Liver (tissue), 8 donors: ENCODE measurements at regions not wholly inside any gene's neighbourhood (a gene's known extent, or its start where the extent isn't known, plus 50 kb on each side); places are given as distances from the start of the nearest gene placed in this dataset.

ENCODE experiments used
- DNase-seq: peaks from one replicate; pipeline ENCODE4 v3.0.0-alpha.2; 2017; ENCODE audit warnings: low spot score
- H3K27ac ChIP-seq, 2 donors: one replicate each; pipeline ENCODE4 v1.7.0; 2013; ENCODE audit warnings: inconsistent platforms in 2 of 2, low read length in 2 of 2, control low read depth in 1 of 2, low read depth in 1 of 2, mild to moderate bottlenecking in 1 of 2
- H3K27me3 ChIP-seq, 4 donors: one replicate each; pipeline versions ENCODE4 v1.6.1 to v1.7.0; 2013; ENCODE audit warnings: low read length in 3 of 4, inconsistent platforms in 1 of 4, mild to moderate bottlenecking in 1 of 4, moderate library complexity in 1 of 4; ENCODE audit not compliant: control insufficient read depth in 4 of 4, insufficient read depth in 4 of 4
- H3K36me3 ChIP-seq, 4 donors: one replicate each; pipeline versions ENCODE4 v1.6.1 to v1.7.0; 2013; ENCODE audit warnings: low read length in 3 of 4, mild to moderate bottlenecking in 3 of 4, low read depth in 1 of 4, moderate library complexity in 1 of 4; ENCODE audit not compliant: control insufficient read depth in 4 of 4, insufficient read depth in 3 of 4
- H3K4me1 ChIP-seq, 4 donors: one replicate each; pipeline versions ENCODE4 v1.6.1 to v1.7.0; 2013; ENCODE audit warnings: low read length in 3 of 4, mild to moderate bottlenecking in 3 of 4, moderate library complexity in 1 of 4; ENCODE audit not compliant: control insufficient read depth in 4 of 4, insufficient read depth in 4 of 4
- H3K4me3 ChIP-seq, 3 donors: one replicate each; pipeline versions ENCODE4 v1.6.1 to v1.7.0; 2013; ENCODE audit warnings: low read length in 3 of 3, control low read depth in 1 of 3, low read depth in 1 of 3, mild to moderate bottlenecking in 1 of 3
- H3K9ac ChIP-seq, 2 donors: one replicate each; pipeline ENCODE4 v1.7.0; 2013; ENCODE audit warnings: low read length in 2 of 2, mild to moderate bottlenecking in 2 of 2, moderate library complexity in 2 of 2, control low read depth in 1 of 2, low read depth in 1 of 2
- H3K9me3 ChIP-seq, 4 donors: one replicate each; pipeline versions ENCODE4 v1.6.1 to v1.7.0; 2013; ENCODE audit warnings: low read length in 3 of 4; ENCODE audit not compliant: control insufficient read depth in 4 of 4
- ATF3 ChIP-seq: IDR thresholded peaks from 2 replicates; pipeline ENCODE4 v1.6.1; 2016; ENCODE audit warnings: antibody characterized with exemption
- CTCF ChIP-seq: fragments of 150-350 bp; IDR thresholded peaks from 2 replicates; pipeline ENCODE4 v1.5.1; 2017; ENCODE audit warnings: improper control_type of control experiment, low read depth, low read length; ENCODE audit not compliant: missing input control
- EGR1 ChIP-seq, 2 donors: IDR thresholded peaks; 2 replicates each; pipeline ENCODE4 v1.6.1; 2016 to 2018; ENCODE audit warnings: antibody characterized with exemption in 2 of 2, low read depth in 2 of 2
- FOXA1 ChIP-seq: IDR thresholded peaks from 2 replicates; pipeline ENCODE4 v1.6.1; 2016; ENCODE audit warnings: antibody characterized with exemption
- GABPA ChIP-seq, 2 donors: IDR thresholded peaks in 1 of 2; conservative IDR thresholded peaks in 1 of 2; 2 replicates each; pipeline ENCODE4 v1.6.1; 2016; ENCODE audit warnings: antibody characterized with exemption in 2 of 2, mild to moderate bottlenecking in 1 of 2, moderate library complexity in 1 of 2
- HNF4A ChIP-seq, 2 donors: conservative IDR thresholded peaks; 2 replicates each; pipeline ENCODE4 v1.6.1; 2016; ENCODE audit warnings: antibody characterized with exemption in 2 of 2, mild to moderate bottlenecking in 2 of 2
- HNF4G ChIP-seq: IDR thresholded peaks from 2 replicates; pipeline ENCODE4 v1.6.1; 2016; ENCODE audit warnings: antibody characterized with exemption
- JUND ChIP-seq, 2 donors: IDR thresholded peaks; 2 replicates each; pipeline ENCODE4 v1.6.1; 2016; ENCODE audit warnings: antibody characterized with exemption in 2 of 2
- MAX ChIP-seq: IDR thresholded peaks from 2 replicates; pipeline ENCODE4 v1.6.1; 2016; ENCODE audit warnings: antibody characterized with exemption
- RAD21 ChIP-seq, 2 donors: IDR thresholded peaks; 2 replicates each; pipeline ENCODE4 v1.6.1; 2016; ENCODE audit warnings: antibody characterized with exemption in 2 of 2, mild to moderate bottlenecking in 2 of 2
- REST ChIP-seq: IDR thresholded peaks from 2 replicates; pipeline ENCODE4 v1.6.1; 2016; ENCODE audit warnings: antibody characterized with exemption, mild to moderate bottlenecking
- RXRA ChIP-seq, 2 donors: IDR thresholded peaks; 2 replicates each; pipeline ENCODE4 v1.6.1; 2017 to 2018; ENCODE audit warnings: antibody characterized with exemption in 2 of 2, mild to moderate bottlenecking in 1 of 2
- SP1 ChIP-seq: IDR thresholded peaks from 2 replicates; pipeline ENCODE4 v1.6.1; 2018; ENCODE audit warnings: antibody characterized with exemption, mild to moderate bottlenecking
- TAF1 ChIP-seq: conservative IDR thresholded peaks from 2 replicates; pipeline ENCODE4 v1.6.1; 2016; ENCODE audit warnings: antibody characterized with exemption, mild to moderate bottlenecking
- YY1 ChIP-seq: IDR thresholded peaks from 2 replicates; pipeline ENCODE4 v1.6.1; 2016; ENCODE audit warnings: antibody characterized with exemption, mild to moderate bottlenecking
- ZBTB33 ChIP-seq: IDR thresholded peaks from 2 replicates; pipeline ENCODE4 v1.6.1; 2016; ENCODE audit warnings: antibody characterized with exemption
- WGBS: extraction: QIAGEN DNeasy Blood & Tissue Kit; methylation state at CpG from one replicate; pipeline ENCODE4 v1.1.7; 2013; 5-methylcytosine and 5-hydroxymethylcytosine counted together
- donor health status: healthy.
- donor health status: healthy.
- donor health status: healthy.
- donor health status: healthy.
- donor health status: healthy.

- DNase-seq: no peak
- H3K4me3 ChIP-seq: no peak overlapping the region
- TF ChIP-seq YY1 (no peak), JUND (IDR thresholded peaks at IDR 0.05) (no peak), ZBTB33 (no peak), RXRA (IDR thresholded peaks at IDR 0.05) (no peak), HNF4G (no peak), TAF1 (no peak), HNF4A (conservative IDR thresholded peaks at IDR 0.05) (no peak), EGR1 (IDR thresholded peaks at IDR 0.05; ENCODE audit: low read depth in 2 of 2) (no peak), GABPA (IDR thresholded peaks at IDR 0.05 in 1 of 2, conservative IDR thresholded peaks at IDR 0.05 in 1 of 2) (no peak), REST (no peak), FOXA1 (no peak), MAX (no peak)
- no peaks in the 10 kb centered on the region for H3K4me1 ChIP-seq
- no peak overlapping the region for H3K9ac ChIP-seq
- WGBS: 90% methylated on average over 6 of the region's 6 CpGs
- H3K36me3 ChIP-seq: no peaks in the 10 kb centered on the region
- H3K27me3 ChIP-seq: peaks cover 0 to 4% (median 0%) of the 10 kb centered on the region in 4 donors
- no peak overlapping the region for H3K27ac ChIP-seq
- no peaks in the 10 kb centered on the region for H3K9me3 ChIP-seq
These were observed 131.4 kb downstream of the DICER1 start for GRCh38 chr14:95025941-95026340.

GRCh38 chr14:95025218-95025617, 132.1 kb downstream of the DICER1 start:
- Histone ChIP-seq H3K9ac (no peak overlapping the region), H3K27me3 (peaks cover 0 to 4% (median 0%) of the 10 kb centered on the region in 4 donors), H3K36me3 (no peaks in the 10 kb centered on the region), H3K4me3 (no peak overlapping the region), H3K9me3 (no peaks in the 10 kb centered on the region), H3K4me1 (no peaks in the 10 kb centered on the region), H3K27ac (no peak overlapping the region)
- DNase-seq: no peak
- WGBS: 72% methylated on average over 4 of the region's 4 CpGs
- no peak for TF ChIP-seq SP1
- no peak for TF ChIP-seq CTCF
- TF ChIP-seq TAF1: no peak
- no peak for TF ChIP-seq RAD21 (IDR thresholded peaks at IDR 0.05)
- TF ChIP-seq ATF3: no peak
- TF ChIP-seq YY1: no peak
- TF ChIP-seq EGR1 (IDR thresholded peaks at IDR 0.05; ENCODE audit: low read depth in 2 of 2): no peak
- no peak for TF ChIP-seq HNF4A (conservative IDR thresholded peaks at IDR 0.05)
